ENCODE measurements at regions not wholly inside any gene's neighbourhood (a gene's known extent, or its start where the extent isn't known, plus 50 kb on each side); places are given as distances from the start of the nearest gene placed in this dataset.
"Not testable (repeated sequence)": the region's sequence is repeated elsewhere in the genome, so short reads cannot be mapped to it uniquely, and the experiment has no call there.

GRCh38 chr13:89460895-89461294 is 1789.7 kb downstream of the SLITRK5 start:
- TF ChIP-seq POLR2A, CTCF, POLR2AphosphoS5 (IDR thresholded peaks at IDR 0.05): not testable (repeated sequence)

Data from prostate gland (tissue), 2 donors.